Esophagus squamous epithelium (tissue), 5 donors: ENCODE measurements at regions not wholly inside any gene's neighbourhood (a gene's known extent, or its start where the extent isn't known, plus 50 kb on each side); places are given as distances from the start of the nearest gene placed in this dataset.

Source experiments
- DNase-seq: peaks from one replicate; lab custom pipeline; 2025; lab: John Stamatoyannopoulos, UW
- H3K27ac ChIP-seq, 4 donors: fragments of 200-600 bp; sonication (generic); one replicate each; pipeline ENCODE4 v1.5.1; 2016 to 2019; ENCODE audit warnings: mild to moderate bottlenecking in 1 of 4
- H3K27me3 ChIP-seq, 4 donors: fragments of 200-600 bp; sonication (generic); 1 replicate in 3 of 4; 2 replicates in 1 of 4; pipeline versions ENCODE4 v1.5.1 to v1.6.0; 2017 to 2021; ENCODE audit warnings: antibody characterized with exemption in 1 of 4
- H3K36me3 ChIP-seq, 3 donors: fragments of 200-600 bp; sonication (generic); one replicate each; pipeline ENCODE4 v1.5.1; 2016 to 2019
- H3K4me1 ChIP-seq, 3 donors: fragments of 200-600 bp; sonication (generic); one replicate each; pipeline ENCODE4 v1.5.1; 2017 to 2019
- H3K4me3 ChIP-seq, 4 donors: fragments of 200-600 bp; sonication (generic); 1 replicate in 3 of 4; 2 replicates in 1 of 4; pipeline ENCODE4 v1.5.1; 2016 to 2019; ENCODE audit warnings: mild to moderate bottlenecking in 2 of 4, moderate library complexity in 1 of 4
- H3K9me3 ChIP-seq, 3 donors: fragments of 200-600 bp; sonication (generic); one replicate each; pipeline ENCODE4 v1.5.1; 2016 to 2019
- POLR2A ChIP-seq, 4 donors: fragments of 450-650 bp; IDR thresholded peaks; one replicate each; pipeline ENCODE4 v1.6.1; 2017; ENCODE audit warnings: antibody characterized with exemption in 4 of 4, mild to moderate bottlenecking in 4 of 4, moderate library complexity in 3 of 4
- WGBS, 2 donors: methylation state at CpG; one replicate each; pipeline ENCODE4 v1.1.5; 2018; 5-methylcytosine and 5-hydroxymethylcytosine counted together
- intact Hi-C: fragments of 100-400 bp; cut with DNase I; formaldehyde crosslinking; loops from one replicate; pipeline ENCODE4 v1.15.0; 2022
- TF ChIP-seq, protein P1 (sequence below), 6 experiments: fragments of 450-650 bp in 4 of 6; fragments of 200-600 bp in 2 of 6; sonication (generic) in 2 of 6; IDR thresholded peaks; one replicate each; pipeline ENCODE4 v1.5.1; 2016 to 2019; ENCODE audit warnings: antibody characterized with exemption in 6 of 6, mild to moderate bottlenecking in 4 of 6, moderate library complexity in 4 of 6
- donor health status: DM: yes; HTN: yes; CAD: no.

DNA sequence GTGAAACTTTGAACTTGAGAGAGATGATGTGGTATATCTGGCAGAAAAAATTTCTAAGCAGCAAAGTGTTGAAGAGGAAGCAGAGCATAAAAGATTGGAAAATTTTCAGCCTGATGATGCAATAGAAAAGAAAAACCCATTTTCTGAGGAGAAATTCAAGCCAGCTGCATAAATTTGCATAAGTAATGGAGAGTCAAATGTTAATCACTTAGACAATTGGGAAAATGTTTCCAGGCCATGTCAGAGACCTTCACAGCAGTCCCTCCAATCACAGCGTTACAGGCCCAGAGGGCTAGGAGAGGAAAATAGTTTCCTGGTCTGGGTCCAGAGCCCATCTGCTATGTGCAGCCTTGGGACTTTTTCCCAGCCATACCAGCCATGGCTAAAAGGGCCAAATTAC, 469.0 kb upstream of the FOXG1 start:
- Histone ChIP-seq H3K4me1 (no peaks in the 10 kb centered on the region), H3K36me3 (no peaks in the 10 kb centered on the region), H3K9me3 (peaks cover 0 to 4% (median 0%) of the 10 kb centered on the region in 3 donors), H3K4me3 (no peak overlapping the region), H3K27ac (no peak overlapping the region), H3K27me3 (no peaks in the 10 kb centered on the region)
- no peak for DNase-seq
- intact Hi-C loops: no loop called here
- WGBS, 2 donors: 67 to 73% methylated on average over 1 of the region's 1 CpG
- TF ChIP-seq, protein P1, sequence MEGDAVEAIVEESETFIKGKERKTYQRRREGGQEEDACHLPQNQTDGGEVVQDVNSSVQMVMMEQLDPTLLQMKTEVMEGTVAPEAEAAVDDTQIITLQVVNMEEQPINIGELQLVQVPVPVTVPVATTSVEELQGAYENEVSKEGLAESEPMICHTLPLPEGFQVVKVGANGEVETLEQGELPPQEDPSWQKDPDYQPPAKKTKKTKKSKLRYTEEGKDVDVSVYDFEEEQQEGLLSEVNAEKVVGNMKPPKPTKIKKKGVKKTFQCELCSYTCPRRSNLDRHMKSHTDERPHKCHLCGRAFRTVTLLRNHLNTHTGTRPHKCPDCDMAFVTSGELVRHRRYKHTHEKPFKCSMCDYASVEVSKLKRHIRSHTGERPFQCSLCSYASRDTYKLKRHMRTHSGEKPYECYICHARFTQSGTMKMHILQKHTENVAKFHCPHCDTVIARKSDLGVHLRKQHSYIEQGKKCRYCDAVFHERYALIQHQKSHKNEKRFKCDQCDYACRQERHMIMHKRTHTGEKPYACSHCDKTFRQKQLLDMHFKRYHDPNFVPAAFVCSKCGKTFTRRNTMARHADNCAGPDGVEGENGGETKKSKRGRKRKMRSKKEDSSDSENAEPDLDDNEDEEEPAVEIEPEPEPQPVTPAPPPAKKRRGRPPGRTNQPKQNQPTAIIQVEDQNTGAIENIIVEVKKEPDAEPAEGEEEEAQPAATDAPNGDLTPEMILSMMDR (IDR thresholded peaks at IDR 0.05): no peak
- no peak for TF ChIP-seq POLR2A (IDR thresholded peaks at IDR 0.05)

DNA sequence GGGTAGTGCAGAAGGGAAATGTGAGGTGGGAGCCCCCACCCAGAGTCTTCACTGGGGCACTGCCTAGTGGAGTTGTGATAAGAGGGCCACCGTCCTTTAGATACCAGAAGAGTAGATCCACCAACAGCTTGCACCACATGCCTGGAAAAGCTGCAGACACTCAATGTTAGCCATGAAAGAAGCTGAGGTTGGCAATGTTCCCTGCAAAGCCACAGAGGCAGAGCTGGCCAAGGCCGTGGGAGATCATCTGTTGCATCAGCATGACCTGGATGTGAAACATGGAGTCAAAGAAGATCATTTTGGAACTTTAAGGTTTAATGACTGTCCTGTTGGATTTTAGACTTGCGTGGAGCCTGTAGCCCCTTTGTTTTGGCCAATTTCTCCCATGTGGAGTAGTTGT, 468.4 kb upstream of the FOXG1 start:
- no peaks in the 10 kb centered on the region for H3K27me3 ChIP-seq
- peaks cover 0 to 2% (median 0%) of the 10 kb centered on the region in 3 donors for H3K9me3 ChIP-seq
- H3K27ac ChIP-seq: no peak overlapping the region
- H3K36me3 ChIP-seq: no peaks in the 10 kb centered on the region
- TF ChIP-seq, protein P1 (IDR thresholded peaks at IDR 0.05): no peak
- TF ChIP-seq POLR2A (IDR thresholded peaks at IDR 0.05): no peak
- intact Hi-C loops: no loop called here
- H3K4me3 ChIP-seq: no peak overlapping the region
- H3K4me1 ChIP-seq: no peaks in the 10 kb centered on the region
- 71 to 75% methylated on average over 2 to 3 of the region's 3 CpGs for WGBS, 2 donors
- no peak for DNase-seq

DNA sequence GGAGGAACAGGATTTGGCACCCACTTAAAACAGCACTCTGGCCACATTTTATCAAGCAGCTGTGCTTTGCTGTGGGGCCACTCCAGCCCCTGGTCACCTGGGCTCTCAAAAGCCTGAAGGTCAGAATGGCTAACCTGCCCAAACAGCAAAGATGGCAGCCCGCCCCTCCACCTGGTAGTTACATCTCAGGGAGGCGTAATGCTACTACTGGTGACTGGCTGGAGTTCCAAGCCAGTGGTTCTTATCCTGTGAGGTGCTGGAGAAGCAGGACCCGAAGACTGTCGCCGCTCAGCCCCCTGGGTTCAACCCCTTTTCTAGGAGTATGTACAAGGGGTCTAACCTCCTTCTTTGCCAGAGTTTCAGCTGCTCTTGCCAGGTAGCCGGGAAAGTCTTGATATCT, 467.4 kb upstream of the FOXG1 start:
- intact Hi-C loops: no loop called here
- 80 to 97% methylated on average over 1 to 4 of the region's 6 CpGs for WGBS, 2 donors
- Histone ChIP-seq H3K9me3 (no peaks in the 10 kb centered on the region), H3K4me1 (no peaks in the 10 kb centered on the region), H3K36me3 (no peaks in the 10 kb centered on the region), H3K4me3 (no peak overlapping the region), H3K27ac (no peak overlapping the region), H3K27me3 (no peaks in the 10 kb centered on the region)
- no peak for DNase-seq
- TF ChIP-seq, protein P1 (IDR thresholded peaks at IDR 0.05): no peak
- TF ChIP-seq POLR2A (IDR thresholded peaks at IDR 0.05): no peak

DNA sequence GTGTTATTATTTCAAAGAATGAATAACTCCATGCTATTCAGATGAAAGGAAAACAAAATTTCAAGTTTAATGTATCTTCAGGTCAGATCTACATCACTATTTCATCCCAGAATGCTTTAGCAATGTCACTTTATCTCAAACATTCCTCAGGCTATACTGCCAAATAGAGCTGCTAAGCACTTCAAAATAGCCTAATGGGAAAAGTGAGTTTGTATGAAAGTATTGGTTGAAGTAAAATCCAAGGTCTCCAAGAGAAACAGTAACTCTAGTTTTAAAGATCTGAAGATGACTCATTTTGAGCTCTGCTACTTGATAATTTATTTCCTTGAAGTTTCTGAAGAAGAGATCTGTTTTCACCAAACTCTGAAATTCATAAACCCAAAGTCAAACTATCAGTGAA, 466.2 kb upstream of the FOXG1 start:
- TF ChIP-seq, protein P1 (IDR thresholded peaks at IDR 0.05): no peak
- TF ChIP-seq POLR2A (IDR thresholded peaks at IDR 0.05): no peak
- intact Hi-C loops: no loop called here
- Histone ChIP-seq H3K4me1 (no peaks in the 10 kb centered on the region), H3K9me3 (no peaks in the 10 kb centered on the region), H3K27ac (no peak overlapping the region), H3K4me3 (no peak overlapping the region), H3K27me3 (no peaks in the 10 kb centered on the region), H3K36me3 (no peaks in the 10 kb centered on the region)
- no peak for DNase-seq

DNA sequence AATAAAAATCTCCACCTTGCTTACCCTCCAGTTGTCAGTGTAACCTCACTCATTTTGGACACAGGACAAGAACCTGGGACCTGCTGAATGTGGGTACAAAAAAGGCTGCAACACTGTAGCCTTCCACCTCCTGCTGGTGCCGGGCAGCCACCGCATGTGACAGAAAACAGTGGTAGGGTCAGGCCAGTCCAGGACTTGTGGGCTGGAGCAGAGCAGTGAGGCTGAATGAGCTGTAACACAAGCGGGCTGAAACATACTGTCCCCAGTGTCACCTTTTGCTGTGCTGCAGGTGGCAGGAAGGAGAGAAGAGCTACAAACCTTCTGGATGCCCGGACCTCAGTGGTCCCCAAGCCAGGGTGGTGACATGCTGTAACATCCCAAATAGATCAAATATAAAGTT, 465.4 kb upstream of the FOXG1 start:
- DNase-seq: no peak
- WGBS, 2 donors: 88 to 95% methylated on average over 1 to 4 of the region's 4 CpGs
- no peaks in the 10 kb centered on the region for H3K27me3 ChIP-seq
- TF ChIP-seq, protein P1 (IDR thresholded peaks at IDR 0.05): no peak
- TF ChIP-seq POLR2A (IDR thresholded peaks at IDR 0.05): no peak
- H3K9me3 ChIP-seq: no peaks in the 10 kb centered on the region
- no peak overlapping the region for H3K27ac ChIP-seq
- no peaks in the 10 kb centered on the region for H3K36me3 ChIP-seq
- intact Hi-C loops: no loop called here
- no peaks in the 10 kb centered on the region for H3K4me1 ChIP-seq
- no peak overlapping the region for H3K4me3 ChIP-seq
